ENCODE measurements at regions not wholly inside any gene's neighbourhood (a gene's known extent, or its start where the extent isn't known, plus 50 kb on each side); places are given as distances from the start of the nearest gene placed in this dataset.

- Histone ChIP-seq H3K9me3 (no peaks in the 10 kb centered on the region), H3K4me1 (no peaks in the 10 kb centered on the region), H3K36me3 (ENCODE audit: insufficient read depth in 1 of 2, low read depth in 1 of 2) (no peaks in the 10 kb centered on the region), H3K27me3 (ENCODE audit: insufficient read depth in 3 of 3, low read length in 2 of 3) (no peaks in the 10 kb centered on the region), H3K4me3 (no peak overlapping the region), H3K27ac (no peak overlapping the region)
- intact Hi-C loops (cut with DNase I): no loop called here
- TF ChIP-seq CTCF (IDR thresholded peaks at IDR 0.05): no peak
- ATAC-seq (no peak), DNase-seq (no peak)
- 36 to 43% (median 42%) methylated on average over 3 of the region's 3 CpGs for WGBS, 3 donors
Observed at GRCh38 chr13:78881054-78881453, 222.1 kb upstream of the OBI1 start.

- H3K4me3 ChIP-seq: no peak overlapping the region
- no peak for DNase-seq
- H3K27me3 ChIP-seq (ENCODE audit: insufficient read depth in 3 of 3, low read length in 2 of 3): no peaks in the 10 kb centered on the region
- no peaks in the 10 kb centered on the region for H3K4me1 ChIP-seq
- no peak overlapping the region for H3K27ac ChIP-seq
- intact Hi-C loops (cut with DNase I): no loop called here
- no peak for ATAC-seq
- no peak for TF ChIP-seq CTCF (IDR thresholded peaks at IDR 0.05)
- H3K36me3 ChIP-seq (ENCODE audit: insufficient read depth in 1 of 2, low read depth in 1 of 2): no peaks in the 10 kb centered on the region
- 32 to 50% (median 41%) methylated on average over 1 of the region's 1 CpG for WGBS, 3 donors
- H3K9me3 ChIP-seq: no peaks in the 10 kb centered on the region
Observed at GRCh38 chr13:78876915-78877549, 218.1 kb upstream of the OBI1 start.

GRCh38 chr13:78875792-78876580 is 217.0 kb upstream of the OBI1 start:
- H3K27ac ChIP-seq: no peak overlapping the region
- no peak for ATAC-seq
- 62 to 78% (median 72%) methylated on average over 12 of the region's 12 CpGs for WGBS, 3 donors
- no peak for TF ChIP-seq CTCF (IDR thresholded peaks at IDR 0.05)
- intact Hi-C loops (cut with DNase I): no loop called here
- no peaks in the 10 kb centered on the region for H3K27me3 ChIP-seq (ENCODE audit: insufficient read depth in 3 of 3, low read length in 2 of 3)
- no peaks in the 10 kb centered on the region for H3K9me3 ChIP-seq
- no peaks in the 10 kb centered on the region for H3K4me1 ChIP-seq
- no peak overlapping the region for H3K4me3 ChIP-seq
- no peak for DNase-seq
- no peaks in the 10 kb centered on the region for H3K36me3 ChIP-seq (ENCODE audit: insufficient read depth in 1 of 2, low read depth in 1 of 2)

GRCh38 chr13:78868991-78869390 is 210.0 kb upstream of the OBI1 start:
- no peak overlapping the region for H3K27ac ChIP-seq
- TF ChIP-seq CTCF (IDR thresholded peaks at IDR 0.05): no peak
- WGBS, 3 donors: 62 to 75% (median 66%) methylated on average over 1 of the region's 1 CpG
- no peaks in the 10 kb centered on the region for H3K4me1 ChIP-seq
- no peak overlapping the region for H3K4me3 ChIP-seq
- ATAC-seq (no peak), DNase-seq (no peak)
- no peaks in the 10 kb centered on the region for H3K9me3 ChIP-seq
- intact Hi-C loops (cut with DNase I): no loop called here
- no peaks in the 10 kb centered on the region for H3K36me3 ChIP-seq (ENCODE audit: insufficient read depth in 1 of 2, low read depth in 1 of 2)
- peaks cover 0 to 2% (median 0%) of the 10 kb centered on the region in 3 donors for H3K27me3 ChIP-seq (ENCODE audit: insufficient read depth in 3 of 3, low read length in 2 of 3)
